LNCaP clone FGC (cell line): ENCODE measurements at regions not wholly inside any gene's neighbourhood (a gene's known extent, or its start where the extent isn't known, plus 50 kb on each side); places are given as distances from the start of the nearest gene placed in this dataset.

Source experiments
- DNase-seq: peaks from one replicate; pipeline ENCODE4 v3.0.0-alpha.2; 2011; ENCODE audit warnings: low read depth
- H3K4me3 ChIP-seq: 2 replicates; pipeline ENCODE4 v1.5.1; 2011; ENCODE audit warnings: mild to moderate bottlenecking, low read depth, low read length, control low read depth
- CTCF ChIP-seq: IDR thresholded peaks from 2 replicates; pipeline ENCODE4 v1.5.1; 2012; ENCODE audit warnings: mild to moderate bottlenecking; ENCODE audit not compliant: control insufficient read depth, insufficient read depth; ENCODE audit errors: extremely low read depth

DNA sequence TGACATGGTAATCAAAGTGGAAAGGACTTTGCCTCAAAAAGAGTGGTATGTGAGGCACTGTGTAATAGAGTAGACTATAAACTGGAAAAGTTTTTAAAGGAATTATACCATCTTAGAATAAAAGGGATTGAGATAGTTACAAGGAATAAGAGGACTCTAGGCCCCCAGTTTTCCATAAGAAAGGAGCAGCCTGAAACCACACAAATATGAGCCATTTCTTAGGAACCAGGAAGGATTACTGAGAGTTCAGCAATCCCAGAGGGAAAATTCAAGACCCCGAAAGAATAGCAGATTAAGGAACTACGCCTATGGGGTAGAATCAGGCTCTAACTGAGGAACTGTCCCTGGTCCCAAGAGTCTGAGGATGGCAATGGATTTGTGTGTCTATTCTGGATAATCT, 1213.3 kb downstream of the C4orf33 start:
- DNase-seq: no peak
- no peak for TF ChIP-seq CTCF

DNA sequence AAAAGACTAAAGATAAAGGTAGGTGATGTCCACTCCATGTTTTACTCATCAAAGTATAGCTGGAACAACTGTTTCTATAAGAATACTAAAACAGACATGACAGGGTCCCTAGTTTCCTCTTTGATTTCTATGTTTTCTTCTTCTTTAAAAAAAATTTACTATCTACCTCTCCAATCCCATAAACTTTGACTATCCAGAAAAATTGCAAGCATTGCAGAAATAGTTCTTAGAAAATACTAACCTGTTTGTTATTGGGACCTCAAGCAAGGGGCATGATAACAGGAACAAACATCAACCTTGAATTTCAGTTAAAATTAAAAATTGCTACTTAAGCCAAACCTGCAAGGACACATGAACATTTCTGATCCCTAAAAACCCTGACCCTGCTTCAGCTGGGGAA, 1226.5 kb downstream of the C4orf33 start:
- TF ChIP-seq CTCF: no peak

More for the DNA sequence above, 1213.3 kb downstream of the C4orf33 start:
- no peak overlapping the region for H3K4me3 ChIP-seq

GRCh38 chr4:130329036-130329435, 1233.1 kb downstream of the C4orf33 start:
- no peak for TF ChIP-seq CTCF
- DNase-seq: no peak
- H3K4me3 ChIP-seq: no peak overlapping the region

More for the DNA sequence above, 1226.5 kb downstream of the C4orf33 start:
- no peak for DNase-seq
- no peak overlapping the region for H3K4me3 ChIP-seq

DNA sequence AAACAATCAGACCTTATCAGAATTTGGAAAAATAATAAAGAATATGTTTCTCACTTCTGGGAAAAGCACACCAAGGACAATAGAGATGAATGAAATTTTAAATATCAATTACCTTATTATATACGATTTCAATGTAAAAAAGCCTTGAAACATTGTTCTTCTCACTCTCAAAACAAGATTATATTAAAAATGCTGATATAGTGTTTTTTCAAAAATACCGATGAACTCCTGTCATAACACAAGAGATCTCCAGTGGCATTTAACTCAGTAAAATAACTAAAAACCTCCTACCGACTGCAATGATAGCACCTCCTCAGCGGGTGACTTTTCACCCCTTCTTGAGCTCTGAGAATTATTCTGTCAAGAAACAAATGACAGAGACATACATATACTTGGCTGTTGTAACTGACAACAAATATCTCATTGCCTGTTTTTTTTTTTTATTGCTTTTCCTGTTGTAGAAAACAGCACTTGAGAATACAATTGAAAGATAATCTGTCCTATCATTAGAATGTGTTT, 1237.3 kb downstream of the C4orf33 start:
- no peak for DNase-seq
- H3K4me3 ChIP-seq: no peak overlapping the region
- TF ChIP-seq CTCF: no peak

DNA sequence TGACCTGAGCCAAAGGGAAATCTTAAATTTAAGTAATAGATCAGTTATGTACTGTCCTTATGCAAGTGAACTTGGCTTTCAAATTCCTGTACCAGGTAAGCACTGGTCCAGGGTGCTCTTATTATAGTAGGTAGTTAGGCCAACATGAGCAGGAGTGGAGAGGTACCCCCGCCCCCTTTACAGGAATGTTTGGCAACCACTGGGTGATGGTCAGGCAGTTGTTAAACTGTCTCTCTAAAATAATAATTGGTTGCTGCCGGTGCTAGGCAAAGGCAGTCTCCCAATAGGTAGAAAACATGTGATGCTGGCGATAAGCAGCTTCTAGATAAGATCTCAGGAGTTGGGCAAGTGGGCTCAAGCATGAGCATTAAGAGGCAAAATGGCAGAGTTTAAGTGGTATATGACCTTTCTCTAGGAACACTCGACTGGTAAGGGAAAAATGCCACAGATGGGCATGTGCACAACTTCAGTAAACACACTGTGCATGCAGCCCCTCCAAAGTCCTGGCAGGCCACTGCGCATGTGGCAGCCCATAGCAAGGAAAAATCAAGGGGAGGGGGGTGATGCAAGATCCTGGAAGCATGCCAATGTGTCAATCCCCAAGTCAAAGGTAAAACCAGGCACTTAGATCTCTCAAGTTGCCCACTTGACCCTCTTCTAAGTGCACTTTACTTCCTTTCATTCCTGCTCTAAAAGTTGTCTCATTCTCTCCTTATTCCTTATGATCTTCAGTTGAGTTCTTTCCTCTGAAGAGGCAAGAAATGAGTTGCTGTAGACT, 1239.7 kb downstream of the C4orf33 start:
- DNase-seq: no peak
- H3K4me3 ChIP-seq: no peak overlapping the region
- no peak for TF ChIP-seq CTCF

DNA sequence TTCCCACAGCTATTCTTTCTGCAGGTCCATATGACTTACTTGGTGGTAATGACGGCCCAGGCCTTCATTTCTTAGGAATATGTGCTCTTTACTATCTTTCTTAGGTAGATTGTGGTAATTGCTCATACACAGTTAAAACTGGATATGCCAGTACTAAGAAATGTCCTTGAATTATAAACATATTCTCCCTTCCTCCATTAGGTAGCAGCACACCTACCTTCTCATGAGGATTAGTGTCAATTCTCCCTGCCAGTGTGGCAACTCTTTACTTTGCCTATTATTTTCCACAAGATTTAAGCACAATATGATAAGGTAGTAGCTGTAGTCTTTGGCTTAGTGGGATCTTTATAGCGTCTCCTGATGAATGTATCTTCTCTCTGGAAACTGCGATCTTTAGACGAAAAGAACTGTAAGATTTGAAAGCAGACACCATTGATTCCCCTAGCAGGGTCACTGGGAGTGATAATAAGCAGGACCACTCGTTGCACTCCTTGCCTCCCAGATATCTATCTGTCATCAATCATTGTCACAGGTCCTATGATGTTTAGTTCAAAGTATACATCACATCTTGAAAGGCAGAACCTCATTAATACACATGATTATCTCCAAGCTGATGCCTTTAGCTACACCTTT, 1240.7 kb downstream of the C4orf33 start:
- DNase-seq: peak; percentile 4

More for the DNA sequence above, 1240.7 kb downstream of the C4orf33 start:
- TF ChIP-seq CTCF: peak; percentile 51
- H3K4me3 ChIP-seq: no peak overlapping the region
